OCI-LY3 (cell line): ENCODE measurements at regions not wholly inside any gene's neighbourhood (a gene's known extent, or its start where the extent isn't known, plus 50 kb on each side); places are given as distances from the start of the nearest gene placed in this dataset.

ENCODE experiments used
- CTCF ChIP-seq: fragments of 200-600, 300-600 bp; sonication (generic); IDR thresholded peaks from 2 replicates; pipeline ENCODE4 v1.5.1; 2014; ENCODE audit warnings: antibody characterized with exemption, low read length, low read depth
- EZH2phosphoT487 ChIP-seq: fragments of 200-600 bp; shearing (Covaris generic); IDR thresholded peaks from 2 replicates; pipeline ENCODE4 v1.6.1; 2018; ENCODE audit warnings: antibody characterized with exemption, mixed run types, low read depth

- TF ChIP-seq CTCF (no peak), EZH2phosphoT487 (no peak)
These were observed 204.6 kb upstream of the ANXA10 start for GRCh38 chr4:167887726-167888125.
